ENCODE measurements at regions not wholly inside any gene's neighbourhood (a gene's known extent, or its start where the extent isn't known, plus 50 kb on each side); places are given as distances from the start of the nearest gene placed in this dataset.
A peak's percentile ranks its signal among the peaks of the same experiment; 100 is the strongest.

DNA sequence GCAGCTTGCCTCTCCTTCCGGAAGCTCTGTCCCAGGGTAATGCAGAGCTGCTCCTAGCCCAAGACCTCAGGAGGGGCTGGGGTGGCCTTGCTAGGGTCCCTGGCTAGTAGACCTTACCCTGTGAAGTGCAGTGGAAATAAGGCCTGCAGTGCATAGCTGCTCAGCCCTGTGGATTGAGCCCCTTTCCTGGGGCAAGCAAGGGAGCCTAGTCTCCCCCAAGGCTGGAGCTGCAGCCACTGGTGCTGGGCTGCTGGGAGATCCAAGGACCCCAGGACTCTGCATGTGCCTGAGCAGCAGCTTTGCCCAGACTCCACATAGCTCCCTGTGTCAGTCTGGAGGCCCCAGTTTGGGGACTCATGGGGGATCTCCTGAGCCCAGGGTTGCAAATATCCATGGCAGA, 57.9 kb downstream of the FANCF start:
- WGBS (ENCODE audit: insufficient coverage): 100% methylated on average over 1 of the region's 1 CpG

DNA sequence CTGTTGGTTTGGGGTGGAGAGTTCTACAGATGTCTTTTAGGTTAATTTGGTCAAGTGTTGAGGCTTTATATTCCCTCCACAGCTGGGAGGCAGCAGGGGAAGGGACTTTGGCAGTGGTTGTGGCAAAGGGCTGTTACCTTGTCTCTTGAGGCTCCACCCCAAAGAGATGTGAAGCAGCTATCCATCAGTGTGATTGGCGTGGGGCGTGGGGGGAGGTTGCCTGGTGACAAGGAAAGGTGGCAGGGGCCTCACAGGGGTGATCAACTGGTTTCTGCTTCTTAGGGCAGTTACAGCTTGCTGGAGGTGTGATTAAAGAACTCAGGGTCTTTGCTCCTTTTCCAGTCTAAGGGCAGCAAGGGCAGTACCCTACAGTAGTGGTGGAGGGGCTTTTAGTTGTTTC, 59.3 kb downstream of the FANCF start:
- 100% methylated on average over 1 of the region's 2 CpGs for WGBS (ENCODE audit: insufficient coverage)

More for the DNA sequence above, 57.9 kb downstream of the FANCF start:
- Histone ChIP-seq H3K27ac (ENCODE audit: low read length) (no peak overlapping the region), H3K4me3 (ENCODE audit: low read length) (no peak overlapping the region), H3K9me3 (replicated peaks; ENCODE audit: control insufficient read depth, low read depth, low read length) (peaks cover 4% of the 10 kb centered on the region), H3K36me3 (ENCODE audit: control insufficient read depth, insufficient read depth, low read length) (no peaks in the 10 kb centered on the region), H3K4me1 (ENCODE audit: control insufficient read depth, insufficient read depth, low read length) (no peaks in the 10 kb centered on the region), H3K27me3 (ENCODE audit: control insufficient read depth, insufficient read depth, low read length) (no peaks in the 10 kb centered on the region)
- DNase-seq: no peak

DNA sequence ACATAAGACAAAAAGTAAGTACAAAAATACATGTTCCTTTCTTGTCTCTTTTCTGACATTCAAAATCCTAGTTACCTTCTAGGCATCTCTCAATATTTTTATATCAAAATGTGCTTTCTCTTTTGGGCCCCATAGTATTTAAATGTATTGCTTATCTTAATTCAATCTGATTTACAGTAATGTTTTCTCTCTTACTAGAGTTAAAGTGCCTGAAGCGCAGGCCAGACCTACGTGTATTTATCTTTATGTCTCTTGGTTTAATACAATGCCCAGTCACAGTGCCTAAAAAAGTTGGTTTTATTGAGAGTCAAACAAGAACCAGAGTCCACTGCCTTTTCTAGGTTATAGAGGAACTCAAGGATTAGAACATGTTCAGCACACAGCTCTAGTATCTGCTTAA, 64.3 kb downstream of the FANCF start:
- Histone ChIP-seq H3K9me3 (replicated peaks; ENCODE audit: control insufficient read depth, low read depth, low read length) (peaks cover 4% of the 10 kb centered on the region), H3K27me3 (ENCODE audit: control insufficient read depth, insufficient read depth, low read length) (no peaks in the 10 kb centered on the region), H3K36me3 (ENCODE audit: control insufficient read depth, insufficient read depth, low read length) (no peaks in the 10 kb centered on the region), H3K27ac (ENCODE audit: low read length) (no peak overlapping the region), H3K4me1 (ENCODE audit: control insufficient read depth, insufficient read depth, low read length) (no peaks in the 10 kb centered on the region), H3K4me3 (ENCODE audit: low read length) (no peak overlapping the region)
- DNase-seq: no peak
- no CpG with 5 or more reads among the region's 2 CpGs for WGBS (ENCODE audit: insufficient coverage)

More for the DNA sequence above, 59.3 kb downstream of the FANCF start:
- Histone ChIP-seq H3K4me1 (ENCODE audit: control insufficient read depth, insufficient read depth, low read length) (no peaks in the 10 kb centered on the region), H3K9me3 (replicated peaks; ENCODE audit: control insufficient read depth, low read depth, low read length) (peaks cover 4% of the 10 kb centered on the region), H3K4me3 (ENCODE audit: low read length) (no peak overlapping the region), H3K36me3 (ENCODE audit: control insufficient read depth, insufficient read depth, low read length) (no peaks in the 10 kb centered on the region), H3K27me3 (ENCODE audit: control insufficient read depth, insufficient read depth, low read length) (no peaks in the 10 kb centered on the region), H3K27ac (ENCODE audit: low read length) (no peak overlapping the region)
- DNase-seq: no peak

DNA sequence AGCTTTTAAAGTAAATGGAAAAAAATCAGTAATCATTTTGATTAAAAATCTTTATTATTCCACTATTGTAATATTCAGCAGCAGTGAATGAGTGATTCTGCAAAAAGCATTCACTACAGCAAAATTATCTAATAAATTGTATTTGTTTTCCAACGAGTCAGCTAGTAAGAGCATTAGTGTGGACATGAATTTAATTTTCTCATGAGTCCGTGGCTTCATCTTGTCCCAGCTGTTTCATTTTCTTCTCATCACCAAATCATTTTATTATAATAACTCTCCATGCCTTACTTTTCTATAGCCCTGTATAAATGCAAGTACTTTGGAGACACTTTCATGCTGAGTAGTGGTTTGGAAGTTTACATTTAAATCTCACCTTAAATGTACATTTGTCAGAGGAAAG, 66.2 kb downstream of the FANCF start:
- H3K9me3 ChIP-seq (replicated peaks; ENCODE audit: control insufficient read depth, low read depth, low read length): peaks cover 4% of the 10 kb centered on the region
- H3K36me3 ChIP-seq (ENCODE audit: control insufficient read depth, insufficient read depth, low read length): no peaks in the 10 kb centered on the region
- WGBS (ENCODE audit: insufficient coverage): no CpG with 5 or more reads among the region's 2 CpGs
- H3K4me3 ChIP-seq (ENCODE audit: low read length): no peak overlapping the region
- no peaks in the 10 kb centered on the region for H3K27me3 ChIP-seq (ENCODE audit: control insufficient read depth, insufficient read depth, low read length)
- H3K4me1 ChIP-seq (ENCODE audit: control insufficient read depth, insufficient read depth, low read length): no peaks in the 10 kb centered on the region
- DNase-seq: no peak
- no peak overlapping the region for H3K27ac ChIP-seq (ENCODE audit: low read length)

DNA sequence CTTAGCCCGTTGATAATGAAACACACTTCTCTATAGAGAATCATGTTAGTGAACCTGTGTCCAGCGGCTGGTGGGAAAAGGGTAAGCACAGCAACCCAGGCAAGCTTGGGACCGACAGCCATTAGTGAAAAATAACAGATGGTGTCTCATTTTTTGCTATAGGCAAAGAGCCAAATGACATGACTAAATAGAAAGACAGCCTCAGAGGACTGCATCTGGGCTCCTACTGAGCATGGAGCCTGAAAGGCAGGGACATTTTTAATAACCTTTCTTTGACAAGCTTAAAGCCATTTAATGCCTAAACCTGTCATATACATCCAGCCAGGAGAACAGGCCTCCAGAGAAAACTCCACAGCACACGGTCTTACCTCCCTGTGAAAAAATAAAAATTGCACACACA, 67.0 kb downstream of the FANCF start:
- DNase-seq: peak; percentile 79
- no peaks in the 10 kb centered on the region for H3K27me3 ChIP-seq (ENCODE audit: control insufficient read depth, insufficient read depth, low read length)
- peaks cover 2% of the 10 kb centered on the region for H3K9me3 ChIP-seq (replicated peaks; ENCODE audit: control insufficient read depth, low read depth, low read length)
- WGBS (ENCODE audit: insufficient coverage): 7% methylated on average over 1 of the region's 4 CpGs
- H3K4me1 ChIP-seq (ENCODE audit: control insufficient read depth, insufficient read depth, low read length): no peaks in the 10 kb centered on the region
- no peaks in the 10 kb centered on the region for H3K36me3 ChIP-seq (ENCODE audit: control insufficient read depth, insufficient read depth, low read length)
- H3K27ac ChIP-seq (ENCODE audit: low read length): peak overlapping the region; percentile 13
- H3K4me3 ChIP-seq (ENCODE audit: low read length): no peak overlapping the region

DNA sequence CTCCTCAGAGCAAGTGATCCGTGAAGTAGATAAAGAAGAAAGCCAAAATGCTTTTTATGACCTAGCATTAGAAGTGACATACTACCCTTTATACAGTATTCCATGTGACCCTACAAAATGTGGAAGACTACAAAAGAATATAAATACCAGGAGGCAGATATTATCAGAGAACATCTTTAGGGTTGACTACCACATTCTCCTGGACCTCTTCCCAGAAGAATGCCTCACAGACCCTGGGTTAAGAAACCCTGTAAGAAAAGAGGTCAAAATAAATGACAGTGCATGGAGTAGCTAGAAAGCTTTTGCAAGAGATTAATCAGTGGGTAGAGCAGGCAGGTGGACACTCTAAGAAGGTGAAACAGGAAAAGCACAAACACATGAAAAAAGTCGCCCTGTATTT, 69.2 kb downstream of the FANCF start:
- H3K4me1 ChIP-seq (ENCODE audit: control insufficient read depth, insufficient read depth, low read length): no peaks in the 10 kb centered on the region
- H3K27ac ChIP-seq (ENCODE audit: low read length): no peak overlapping the region
- no peaks in the 10 kb centered on the region for H3K36me3 ChIP-seq (ENCODE audit: control insufficient read depth, insufficient read depth, low read length)
- no peaks in the 10 kb centered on the region for H3K27me3 ChIP-seq (ENCODE audit: control insufficient read depth, insufficient read depth, low read length)
- no peak overlapping the region for H3K4me3 ChIP-seq (ENCODE audit: low read length)
- no peaks in the 10 kb centered on the region for H3K9me3 ChIP-seq (replicated peaks; ENCODE audit: control insufficient read depth, low read depth, low read length)
- DNase-seq: no peak
- WGBS (ENCODE audit: insufficient coverage): 60% methylated on average over 1 of the region's 2 CpGs

DNA sequence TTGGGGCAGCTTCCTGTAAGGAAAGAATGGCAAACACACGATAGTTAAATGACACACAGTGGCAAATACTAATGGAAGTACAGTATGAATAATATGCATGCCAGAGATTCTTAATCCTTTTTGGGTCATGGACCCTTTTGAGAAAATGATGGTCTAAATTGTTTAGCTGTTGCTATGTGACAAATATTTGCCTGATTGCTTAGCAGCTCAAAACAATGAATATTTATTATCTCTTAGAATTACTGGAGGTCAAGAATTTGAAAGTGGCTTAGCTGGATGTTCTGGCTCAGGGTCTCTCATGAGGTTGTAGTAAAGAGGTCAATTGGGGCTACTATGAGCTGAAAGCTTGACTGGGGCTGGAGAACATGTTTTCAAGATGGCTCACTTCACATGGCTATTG, 69.7 kb downstream of the FANCF start:
- DNase-seq: no peak
- no CpG with 5 or more reads among the region's 1 CpG for WGBS (ENCODE audit: insufficient coverage)
- Histone ChIP-seq H3K27ac (ENCODE audit: low read length) (no peak overlapping the region), H3K36me3 (ENCODE audit: control insufficient read depth, insufficient read depth, low read length) (no peaks in the 10 kb centered on the region), H3K27me3 (ENCODE audit: control insufficient read depth, insufficient read depth, low read length) (no peaks in the 10 kb centered on the region), H3K4me3 (ENCODE audit: low read length) (no peak overlapping the region), H3K4me1 (ENCODE audit: control insufficient read depth, insufficient read depth, low read length) (no peaks in the 10 kb centered on the region), H3K9me3 (replicated peaks; ENCODE audit: control insufficient read depth, low read depth, low read length) (no peaks in the 10 kb centered on the region)

DNA sequence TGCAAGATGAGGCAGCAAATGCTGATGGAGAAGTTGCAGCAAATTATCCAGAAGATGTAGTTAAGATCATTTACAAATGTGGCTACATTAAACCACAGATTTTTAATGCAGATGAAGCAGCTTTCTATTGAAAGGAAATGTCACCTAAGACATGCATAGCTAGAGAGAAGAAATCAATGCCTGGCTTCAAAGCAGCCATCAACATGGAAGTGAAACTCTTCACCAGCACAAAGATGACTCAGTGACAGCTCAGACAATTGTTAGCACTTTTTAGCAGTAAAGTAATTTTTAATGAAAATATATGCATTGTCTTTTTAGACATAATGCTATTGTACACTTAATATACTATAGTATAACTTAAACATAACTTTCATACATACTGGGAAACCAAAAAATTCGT, 71.4 kb downstream of the FANCF start:
- Histone ChIP-seq H3K27me3 (ENCODE audit: control insufficient read depth, insufficient read depth, low read length) (no peaks in the 10 kb centered on the region), H3K36me3 (ENCODE audit: control insufficient read depth, insufficient read depth, low read length) (no peaks in the 10 kb centered on the region), H3K4me1 (ENCODE audit: control insufficient read depth, insufficient read depth, low read length) (no peaks in the 10 kb centered on the region), H3K9me3 (replicated peaks; ENCODE audit: control insufficient read depth, low read depth, low read length) (no peaks in the 10 kb centered on the region), H3K27ac (ENCODE audit: low read length) (no peak overlapping the region), H3K4me3 (ENCODE audit: low read length) (no peak overlapping the region)
- DNase-seq: no peak
- no CpG with 5 or more reads among the region's 1 CpG for WGBS (ENCODE audit: insufficient coverage)

DNA sequence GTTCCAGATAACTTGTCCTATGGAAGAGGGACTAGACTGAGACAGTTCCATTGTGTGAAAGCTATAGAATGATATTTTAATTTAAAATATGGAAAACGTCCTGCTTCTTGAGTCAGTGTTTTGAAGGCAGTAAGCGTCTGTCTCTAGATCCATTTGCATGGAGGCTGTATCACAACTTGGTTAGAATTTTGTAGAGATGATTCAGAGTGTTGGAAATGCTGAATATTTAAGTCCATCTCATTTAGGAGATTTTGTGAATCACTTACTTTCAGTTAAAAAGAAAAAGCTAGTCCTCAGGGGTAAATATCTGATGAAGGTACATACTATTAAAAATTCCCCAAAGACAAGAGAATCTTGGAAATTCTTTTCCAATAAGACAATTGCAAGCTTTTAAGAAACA, 72.7 kb downstream of the FANCF start:
- no peak for DNase-seq
- H3K27ac ChIP-seq (ENCODE audit: low read length): no peak overlapping the region
- whole genome bisulfite sequencing (ENCODE audit: insufficient coverage): 83% methylated on average over 1 of the region's 2 CpGs
- no peaks in the 10 kb centered on the region for H3K36me3 ChIP-seq (ENCODE audit: control insufficient read depth, insufficient read depth, low read length)
- H3K4me1 ChIP-seq (ENCODE audit: control insufficient read depth, insufficient read depth, low read length): no peaks in the 10 kb centered on the region
- H3K9me3 ChIP-seq (replicated peaks; ENCODE audit: control insufficient read depth, low read depth, low read length): no peaks in the 10 kb centered on the region
- H3K27me3 ChIP-seq (ENCODE audit: control insufficient read depth, insufficient read depth, low read length): no peaks in the 10 kb centered on the region
- H3K4me3 ChIP-seq (ENCODE audit: low read length): no peak overlapping the region

DNA sequence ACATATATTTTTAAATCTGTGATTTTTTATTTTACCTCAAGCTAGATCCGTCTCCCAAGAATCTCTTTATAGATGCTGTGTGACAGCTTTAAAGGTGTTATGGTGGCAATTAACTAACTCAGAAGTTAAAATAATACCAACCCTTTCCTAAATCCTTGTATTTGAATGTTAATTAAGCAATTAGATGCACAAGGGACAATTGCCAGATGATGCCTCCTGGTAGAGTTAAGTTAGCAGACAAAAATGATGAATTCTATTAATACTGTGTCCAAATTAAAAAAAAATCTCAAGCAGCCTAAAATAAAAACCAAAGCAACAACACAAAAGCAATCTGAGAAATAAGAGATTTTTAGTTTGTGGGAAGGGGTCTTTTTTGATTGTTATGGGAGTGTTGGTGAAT, 78.9 kb downstream of the FANCF start:
- no CpG with 5 or more reads among the region's 1 CpG for WGBS (ENCODE audit: insufficient coverage)
- Histone ChIP-seq H3K4me1 (ENCODE audit: control insufficient read depth, insufficient read depth, low read length) (no peaks in the 10 kb centered on the region), H3K36me3 (ENCODE audit: control insufficient read depth, insufficient read depth, low read length) (no peaks in the 10 kb centered on the region), H3K4me3 (ENCODE audit: low read length) (no peak overlapping the region), H3K27ac (ENCODE audit: low read length) (no peak overlapping the region), H3K9me3 (replicated peaks; ENCODE audit: control insufficient read depth, low read depth, low read length) (no peaks in the 10 kb centered on the region), H3K27me3 (ENCODE audit: control insufficient read depth, insufficient read depth, low read length) (no peaks in the 10 kb centered on the region)
- DNase-seq: no peak

DNA sequence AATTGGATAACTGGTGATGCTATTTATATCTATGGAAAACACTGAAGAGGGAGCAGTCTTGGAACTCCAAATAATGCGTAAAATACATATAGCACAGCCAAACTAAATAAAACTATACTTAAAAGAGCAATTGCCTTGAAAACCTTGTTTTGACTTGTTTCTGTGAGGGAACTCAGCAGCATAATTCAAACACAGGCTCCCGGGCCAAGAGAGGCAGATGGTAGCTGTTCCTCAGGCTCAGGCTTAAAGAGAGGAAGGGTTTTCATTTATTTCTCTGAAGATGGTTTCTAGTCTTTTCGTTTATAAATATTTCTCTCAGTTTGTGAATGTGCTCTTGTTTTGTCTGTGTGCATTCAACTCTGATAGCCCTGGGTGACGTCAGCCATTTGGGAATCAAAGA, 82.4 kb downstream of the FANCF start:
- H3K4me1 ChIP-seq (ENCODE audit: control insufficient read depth, insufficient read depth, low read length): no peaks in the 10 kb centered on the region
- no peak overlapping the region for H3K27ac ChIP-seq (ENCODE audit: low read length)
- no peaks in the 10 kb centered on the region for H3K27me3 ChIP-seq (ENCODE audit: control insufficient read depth, insufficient read depth, low read length)
- DNase-seq: peak; percentile 70
- no CpG with 5 or more reads among the region's 4 CpGs for WGBS (ENCODE audit: insufficient coverage)
- H3K9me3 ChIP-seq (replicated peaks; ENCODE audit: control insufficient read depth, low read depth, low read length): no peaks in the 10 kb centered on the region
- no peaks in the 10 kb centered on the region for H3K36me3 ChIP-seq (ENCODE audit: control insufficient read depth, insufficient read depth, low read length)
- no peak overlapping the region for H3K4me3 ChIP-seq (ENCODE audit: low read length)

Data from muscle of leg (tissue), 3 donors.